HEK293 (cell line): ENCODE measurements at regions not wholly inside any gene's neighbourhood (a gene's known extent, or its start where the extent isn't known, plus 50 kb on each side); places are given as distances from the start of the nearest gene placed in this dataset.

Experiments used
- CTCF ChIA-PET: fragments of 350-600 bp; formaldehyde crosslinking; extraction: SDS; loops from one replicate; lab custom pipeline; 2021; ENCODE audit warnings: antibody characterized with exemption; lab: Yijun Ruan, JAX
- POLR2A ChIA-PET: fragments of 300-600 bp; formaldehyde crosslinking; extraction: SDS; loops from one replicate; lab custom pipeline; 2020; ENCODE audit warnings: antibody characterized with exemption, inconsistent platforms; lab: Yijun Ruan, JAX
- H3K27ac ChIP-seq: fragments of 200-500 bp; sonication (Bioruptor generic); 2 replicates; pipeline ENCODE4 v1.5.1; 2014; ENCODE audit warnings: low read depth, low read length, control low read depth, inconsistent platforms; ENCODE audit errors: extremely low read depth
- H3K36me3 ChIP-seq, 2 experiments: fragments of 200-500 bp in 1 of 2; sonication (Bioruptor generic) in 1 of 2; 1 replicate in 1 of 2; 2 replicates in 1 of 2; pipeline ENCODE4 v1.5.1; 2014 to 2017; ENCODE audit warnings: inconsistent platforms in 2 of 2, low read length in 2 of 2; ENCODE audit not compliant: control insufficient read depth in 2 of 2, insufficient read depth in 1 of 2
- H3K4me1 ChIP-seq: fragments of 200-500 bp; sonication (Bioruptor generic); 2 replicates; pipeline ENCODE4 v1.5.1; 2014; ENCODE audit warnings: mild to moderate bottlenecking, low read length, inconsistent platforms; ENCODE audit not compliant: control insufficient read depth, insufficient read depth
- H3K4me3 ChIP-seq: 2 replicates; pipeline ENCODE4 v1.5.1; 2011; ENCODE audit warnings: low read depth, mild to moderate bottlenecking, control low read depth, low read length, moderate library complexity
- H3K9me3 ChIP-seq: fragments of 200-500 bp; sonication (Bioruptor generic); 2 replicates; pipeline ENCODE4 v1.5.1; 2014; ENCODE audit warnings: low read depth, low read length, inconsistent platforms; ENCODE audit not compliant: control insufficient read depth, insufficient read depth
- BCL11B ChIP-seq: fragments of 450-650 bp; formaldehyde crosslinking; IDR thresholded peaks from 2 replicates; pipeline ENCODE4 v1.5.1; 2016; ENCODE audit warnings: low read depth, missing biosample characterization, missing genetic modification characterization
- IKZF3 ChIP-seq: fragments of 450-650 bp; IDR thresholded peaks from 2 replicates; pipeline ENCODE4 v1.5.0; 2018; ENCODE audit warnings: missing biosample characterization, mild to moderate bottlenecking, missing genetic modification characterization, moderate library complexity
- ZBTB20 ChIP-seq: fragments of 450-650 bp; formaldehyde crosslinking; IDR thresholded peaks from 2 replicates; pipeline ENCODE4 v1.5.1; 2016; ENCODE audit warnings: missing biosample characterization, missing genetic modification characterization
- ZFP3 ChIP-seq: fragments of 450-650 bp; formaldehyde crosslinking; IDR thresholded peaks from 2 replicates; pipeline ENCODE4 v1.5.1; 2016; ENCODE audit warnings: low read depth, missing biosample characterization, missing genetic modification characterization
- ZNF157 ChIP-seq: fragments of 450-650 bp; formaldehyde crosslinking; IDR thresholded peaks from 2 replicates; pipeline ENCODE4 v1.5.1; 2016; ENCODE audit warnings: missing biosample characterization, missing genetic modification characterization
- ZNF175 ChIP-seq: fragments of 450-650 bp; formaldehyde crosslinking; IDR thresholded peaks from 2 replicates; pipeline ENCODE4 v1.5.1; 2016; ENCODE audit warnings: missing biosample characterization, missing genetic modification characterization
- ZNF239 ChIP-seq: fragments of 450-650 bp; formaldehyde crosslinking; IDR thresholded peaks from 2 replicates; pipeline ENCODE4 v1.5.1; 2016; ENCODE audit warnings: missing biosample characterization, missing genetic modification characterization
- ZNF394 ChIP-seq: fragments of 450-650 bp; formaldehyde crosslinking; IDR thresholded peaks from 2 replicates; pipeline ENCODE4 v1.5.1; 2016; ENCODE audit warnings: missing biosample characterization, missing genetic modification characterization, mild to moderate bottlenecking, moderate library complexity, borderline replicate concordance
- ZNF433 ChIP-seq: fragments of 450-650 bp; formaldehyde crosslinking; IDR thresholded peaks from 2 replicates; pipeline ENCODE4 v1.5.1; 2016; ENCODE audit warnings: missing biosample characterization, missing genetic modification characterization, low read depth
- ZNF596 ChIP-seq: fragments of 450-650 bp; IDR thresholded peaks from 2 replicates; pipeline ENCODE4 v1.5.0; 2018; ENCODE audit warnings: missing biosample characterization, mild to moderate bottlenecking, missing genetic modification characterization, moderate library complexity
- ZNF654 ChIP-seq: fragments of 450-650 bp; formaldehyde crosslinking; IDR thresholded peaks from 2 replicates; pipeline ENCODE4 v1.5.1; 2016; ENCODE audit warnings: low read depth, missing biosample characterization, missing genetic modification characterization
- ZNF664 ChIP-seq: fragments of 450-650 bp; formaldehyde crosslinking; IDR thresholded peaks from 2 replicates; pipeline ENCODE4 v1.5.1; 2016; ENCODE audit warnings: missing biosample characterization, missing genetic modification characterization
- ZNF791 ChIP-seq: fragments of 450-650 bp; formaldehyde crosslinking; IDR thresholded peaks from 2 replicates; pipeline ENCODE4 v1.5.1; 2016; ENCODE audit warnings: missing biosample characterization, missing genetic modification characterization
- TF ChIP-seq, protein P1 (sequence below): fragments of 450-650 bp; formaldehyde crosslinking; IDR thresholded peaks from 2 replicates; pipeline ENCODE4 v1.5.1; 2016; ENCODE audit warnings: missing biosample characterization, missing genetic modification characterization
- TF ChIP-seq, protein P2 (sequence below): fragments of 450-650 bp; formaldehyde crosslinking; IDR thresholded peaks from 2 replicates; pipeline ENCODE4 v1.5.1; 2016; ENCODE audit warnings: missing biosample characterization, missing genetic modification characterization, low read depth
- TF ChIP-seq, protein P3 (sequence below): fragments of 450-650 bp; formaldehyde crosslinking; IDR thresholded peaks from 2 replicates; pipeline ENCODE4 v1.5.1; 2016; ENCODE audit warnings: missing biosample characterization, missing genetic modification characterization
- TF ChIP-seq, protein P4 (sequence below): fragments of 450-650 bp; formaldehyde crosslinking; IDR thresholded peaks from 2 replicates; pipeline ENCODE4 v1.5.1; 2016; ENCODE audit warnings: missing biosample characterization, missing genetic modification characterization

DNA sequence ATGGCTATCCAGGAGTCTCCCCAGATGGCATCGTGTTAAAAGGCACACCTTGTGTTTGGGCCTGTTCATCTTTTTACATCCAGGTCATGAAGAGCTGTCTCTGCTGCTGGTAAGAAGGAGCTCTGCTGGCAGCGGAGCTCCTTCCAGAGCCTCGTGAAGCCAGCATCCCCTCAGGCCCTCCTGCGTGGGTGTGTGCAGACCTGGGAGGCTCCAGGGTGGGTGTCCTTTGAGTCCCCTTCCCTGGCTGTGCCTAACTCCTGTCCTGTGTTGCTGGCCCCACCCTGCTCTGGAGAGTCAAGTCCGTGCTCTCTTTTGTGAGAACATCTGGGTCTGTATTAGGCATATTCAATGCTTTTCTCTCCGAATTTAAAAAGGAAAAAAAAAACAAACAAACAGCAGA, 149.6 kb upstream of the IRX2 start:
- Histone ChIP-seq H3K9me3 (no peaks in the 10 kb centered on the region), H3K4me3 (no peak overlapping the region), H3K4me1 (no peaks in the 10 kb centered on the region), H3K27ac (no peak overlapping the region), H3K36me3 (no peaks in the 10 kb centered on the region)
- CTCF ChIA-PET, result no interaction called here
- TF ChIP-seq, protein P1, sequence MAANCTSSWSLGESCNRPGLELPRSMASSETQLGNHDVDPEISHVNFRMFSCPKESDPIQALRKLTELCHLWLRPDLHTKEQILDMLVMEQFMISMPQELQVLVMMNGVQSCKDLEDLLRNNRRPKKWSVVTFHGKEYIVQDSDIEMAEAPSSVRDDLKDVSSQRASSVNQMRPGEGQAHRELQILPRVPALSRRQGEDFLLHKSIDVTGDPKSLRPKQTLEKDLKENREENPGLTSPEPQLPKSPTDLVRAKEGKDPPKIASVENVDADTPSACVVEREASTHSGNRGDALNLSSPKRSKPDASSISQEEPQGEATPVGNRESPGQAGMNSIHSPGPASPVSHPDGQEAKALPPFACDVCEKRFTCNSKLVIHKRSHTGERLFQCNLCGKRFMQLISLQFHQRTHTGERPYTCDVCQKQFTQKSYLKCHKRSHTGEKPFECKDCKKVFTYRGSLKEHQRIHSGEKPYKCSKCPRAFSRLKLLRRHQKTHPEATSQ (tag by site-specific recombination), result no peak
- TF ChIP-seq, protein P2, sequence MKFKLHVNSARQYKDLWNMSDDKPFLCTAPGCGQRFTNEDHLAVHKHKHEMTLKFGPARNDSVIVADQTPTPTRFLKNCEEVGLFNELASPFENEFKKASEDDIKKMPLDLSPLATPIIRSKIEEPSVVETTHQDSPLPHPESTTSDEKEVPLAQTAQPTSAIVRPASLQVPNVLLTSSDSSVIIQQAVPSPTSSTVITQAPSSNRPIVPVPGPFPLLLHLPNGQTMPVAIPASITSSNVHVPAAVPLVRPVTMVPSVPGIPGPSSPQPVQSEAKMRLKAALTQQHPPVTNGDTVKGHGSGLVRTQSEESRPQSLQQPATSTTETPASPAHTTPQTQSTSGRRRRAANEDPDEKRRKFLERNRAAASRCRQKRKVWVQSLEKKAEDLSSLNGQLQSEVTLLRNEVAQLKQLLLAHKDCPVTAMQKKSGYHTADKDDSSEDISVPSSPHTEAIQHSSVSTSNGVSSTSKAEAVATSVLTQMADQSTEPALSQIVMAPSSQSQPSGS (tag by site-specific recombination), result no peak
- TF ChIP-seq ZNF654, result no peak
- POLR2A ChIA-PET, result no interaction called here

DNA sequence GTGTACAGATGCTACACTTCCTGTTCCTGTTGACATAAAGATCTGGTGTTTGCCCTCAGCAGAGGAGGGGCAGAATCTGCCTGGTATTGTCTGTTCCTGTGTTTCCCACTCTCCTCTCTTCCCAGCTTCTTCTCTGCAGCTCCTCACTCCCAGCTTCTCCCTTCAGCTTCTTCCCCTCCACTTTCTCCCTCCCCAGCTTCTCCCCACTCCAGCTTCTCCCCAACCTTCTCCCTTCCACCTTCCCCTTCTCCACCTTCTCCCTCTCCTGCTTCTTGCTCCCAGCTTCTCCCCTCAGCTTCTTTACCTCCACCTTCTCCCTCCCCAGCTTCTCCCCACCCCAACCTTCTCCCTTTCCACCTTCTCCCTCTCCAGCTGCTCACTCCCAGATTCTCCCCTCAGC, 148.9 kb upstream of the IRX2 start:
- POLR2A ChIA-PET, result no interaction called here
- Histone ChIP-seq H3K27ac (no peak overlapping the region), H3K9me3 (no peaks in the 10 kb centered on the region), H3K36me3 (no peaks in the 10 kb centered on the region), H3K4me3 (no peak overlapping the region), H3K4me1 (no peaks in the 10 kb centered on the region)
- TF ChIP-seq ZNF664 (no peak), ZNF791 (tag by site-specific recombination) (no peak), ZNF433 (tag by site-specific recombination) (no peak), ZNF394 (peak; percentile 55; the same call in 1 of the 2 replicates), IKZF3 (no peak), ZBTB20 (tag by site-specific recombination) (no peak)
- TF ChIP-seq, protein P3, sequence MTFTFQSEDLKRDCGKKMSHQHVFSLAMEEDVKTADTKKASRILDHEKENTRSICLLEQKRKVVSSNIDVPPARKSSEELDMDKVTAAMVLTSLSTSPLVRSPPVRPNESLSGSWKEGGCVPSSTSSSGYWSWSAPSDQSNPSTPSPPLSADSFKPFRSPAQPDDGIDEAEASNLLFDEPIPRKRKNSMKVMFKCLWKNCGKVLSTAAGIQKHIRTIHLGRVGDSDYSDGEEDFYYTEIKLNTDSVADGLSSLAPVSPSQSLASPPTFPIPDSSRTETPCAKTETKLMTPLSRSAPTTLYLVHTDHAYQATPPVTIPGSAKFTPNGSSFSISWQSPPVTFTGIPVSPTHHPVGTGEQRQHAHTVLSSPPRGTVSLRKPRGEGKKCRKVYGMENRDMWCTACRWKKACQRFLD, result no peak
- TF ChIP-seq, protein P4, sequence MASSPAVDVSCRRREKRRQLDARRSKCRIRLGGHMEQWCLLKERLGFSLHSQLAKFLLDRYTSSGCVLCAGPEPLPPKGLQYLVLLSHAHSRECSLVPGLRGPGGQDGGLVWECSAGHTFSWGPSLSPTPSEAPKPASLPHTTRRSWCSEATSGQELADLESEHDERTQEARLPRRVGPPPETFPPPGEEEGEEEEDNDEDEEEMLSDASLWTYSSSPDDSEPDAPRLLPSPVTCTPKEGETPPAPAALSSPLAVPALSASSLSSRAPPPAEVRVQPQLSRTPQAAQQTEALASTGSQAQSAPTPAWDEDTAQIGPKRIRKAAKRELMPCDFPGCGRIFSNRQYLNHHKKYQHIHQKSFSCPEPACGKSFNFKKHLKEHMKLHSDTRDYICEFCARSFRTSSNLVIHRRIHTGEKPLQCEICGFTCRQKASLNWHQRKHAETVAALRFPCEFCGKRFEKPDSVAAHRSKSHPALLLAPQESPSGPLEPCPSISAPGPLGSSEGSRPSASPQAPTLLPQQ (tag by site-specific recombination), result no peak
- CTCF ChIA-PET, result no interaction called here

DNA sequence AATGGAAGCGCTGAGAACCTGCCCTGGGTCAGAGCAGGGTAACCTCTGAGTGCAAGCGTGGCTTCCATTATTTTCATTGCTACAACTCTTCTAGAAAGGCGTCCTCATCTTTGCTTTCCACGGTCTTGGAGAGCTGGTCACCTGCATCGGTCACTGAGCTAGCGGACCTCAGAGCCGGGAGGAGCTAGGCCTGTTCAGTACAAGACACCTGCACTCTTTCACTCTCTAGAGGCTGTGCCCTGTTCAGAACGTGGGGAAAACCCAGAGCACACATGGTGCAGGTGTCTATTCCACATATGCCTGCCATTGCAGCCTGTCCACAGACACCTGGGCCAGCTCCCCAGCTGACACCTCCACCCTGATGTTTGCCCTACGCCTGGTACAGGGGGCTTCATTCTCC, 147.8 kb upstream of the IRX2 start:
- CTCF ChIA-PET, result interaction anchor here (0.6 kb wide), 1 partner anchor 48 kb away, joined by 3 read pairs; no protein-coding TSS in a partner anchor
- Histone ChIP-seq H3K4me1 (no peaks in the 10 kb centered on the region), H3K4me3 (no peak overlapping the region), H3K27ac (no peak overlapping the region), H3K9me3 (no peaks in the 10 kb centered on the region), H3K36me3 (no peaks in the 10 kb centered on the region)
- POLR2A ChIA-PET, result no interaction called here
- TF ChIP-seq ZFP3 (tag by site-specific recombination), result no peak
- no peak for TF ChIP-seq ZNF157 (tag by site-specific recombination)
- no peak for TF ChIP-seq BCL11B (tag by site-specific recombination)
- no peak for TF ChIP-seq ZNF596 (tag by site-specific recombination)
- no peak for TF ChIP-seq ZNF175
- no peak for TF ChIP-seq ZNF239 (tag by site-specific recombination)
